ENCODE measurements at regions not wholly inside any gene's neighbourhood (a gene's known extent, or its start where the extent isn't known, plus 50 kb on each side); places are given as distances from the start of the nearest gene placed in this dataset.

DNA sequence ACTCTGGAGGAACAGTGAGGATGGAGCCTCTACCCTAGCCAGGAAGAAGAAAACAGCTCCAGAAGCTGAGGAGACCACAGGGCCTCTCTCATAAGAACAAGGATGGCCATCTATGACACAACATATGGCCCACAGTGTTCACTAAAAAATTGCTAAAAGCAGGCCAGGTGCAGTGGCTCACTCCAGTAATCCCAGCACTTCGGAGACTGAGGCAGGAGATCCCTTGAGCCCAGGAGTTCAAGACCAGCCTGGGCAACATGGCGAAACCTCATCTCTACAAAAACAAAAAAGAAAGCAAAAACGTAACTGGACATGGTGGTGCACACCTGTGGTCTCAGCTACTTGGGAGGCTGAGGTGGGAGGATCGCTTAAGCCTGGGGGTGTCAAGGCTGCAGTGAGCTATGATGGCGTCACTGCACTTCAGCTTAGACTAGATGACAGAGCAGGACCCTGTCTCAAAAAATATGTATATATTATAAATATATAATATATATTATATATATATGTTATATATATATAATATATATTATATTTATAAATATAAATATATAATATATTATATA lies 103.1 kb downstream of the TOMM20 start:
- no peak for DNase-seq

DNA sequence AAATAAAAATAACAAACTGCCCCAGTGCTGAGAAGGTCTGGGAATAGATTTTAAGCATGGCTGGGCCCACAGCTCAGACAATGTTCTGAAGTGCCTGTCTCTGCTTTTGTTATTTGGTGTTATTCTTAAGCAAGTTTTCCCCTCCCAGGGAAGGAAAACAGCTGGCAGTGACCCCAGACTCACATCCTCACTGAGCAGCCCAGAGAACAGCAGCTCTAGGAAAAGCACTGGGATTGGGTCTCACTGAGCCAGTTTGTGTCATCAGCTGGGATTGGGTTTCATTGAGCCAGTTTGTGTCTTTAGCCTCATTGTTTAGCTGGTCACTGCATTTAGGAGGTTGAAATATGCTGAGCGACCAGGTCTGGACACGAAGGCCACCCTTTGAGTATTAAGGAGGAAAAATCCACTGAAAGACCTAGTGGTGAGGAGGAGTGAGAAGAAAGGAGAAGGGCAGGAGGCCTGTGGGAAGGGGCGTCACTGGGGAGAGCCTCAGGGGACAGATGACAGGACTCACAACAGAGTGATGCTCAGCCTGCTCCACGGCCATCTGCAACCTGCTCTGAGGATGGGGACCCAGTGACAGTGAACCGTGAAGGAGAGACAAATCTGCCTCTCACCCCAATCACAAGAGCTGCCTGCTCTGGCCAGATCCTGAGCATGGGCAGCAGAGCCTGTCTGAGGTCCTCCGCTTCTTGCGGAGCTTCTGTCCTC lies 103.8 kb downstream of the TOMM20 start:
- no peak for DNase-seq

DNA sequence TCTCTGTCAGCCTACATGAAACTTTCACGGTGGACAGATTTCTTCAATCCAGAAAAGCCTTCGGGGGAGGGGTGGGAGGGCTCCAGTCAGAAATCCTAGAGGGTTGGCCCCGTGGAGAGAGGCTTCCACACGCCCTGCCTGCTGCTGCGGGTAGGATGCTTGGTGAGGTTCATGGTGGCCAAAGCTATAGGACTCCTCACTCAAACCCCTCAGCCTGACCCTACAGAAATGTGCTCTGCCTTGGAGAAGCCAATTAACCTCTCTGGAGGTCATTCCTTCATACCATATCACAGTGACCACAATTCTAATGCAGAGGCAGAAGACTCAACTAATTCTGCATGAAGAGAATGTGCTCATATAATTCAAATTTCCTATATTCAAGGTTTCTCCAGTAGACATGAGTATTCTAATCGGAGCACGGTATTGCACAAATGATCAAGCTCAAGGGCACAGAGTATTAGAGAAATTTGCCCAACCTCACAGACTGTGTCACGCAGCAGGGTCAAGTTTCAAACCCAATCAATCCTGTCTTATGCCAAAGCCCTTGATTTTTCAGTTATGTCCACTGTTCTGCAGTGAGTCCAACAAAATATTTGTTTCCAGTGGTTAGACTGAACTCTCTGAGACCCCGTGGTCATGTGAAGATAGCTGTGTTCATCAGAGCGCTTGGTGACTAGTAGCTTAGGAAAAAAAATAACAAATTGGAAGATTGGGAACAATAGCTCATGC lies 104.8 kb downstream of the TOMM20 start:
- DNase-seq: no peak

DNA sequence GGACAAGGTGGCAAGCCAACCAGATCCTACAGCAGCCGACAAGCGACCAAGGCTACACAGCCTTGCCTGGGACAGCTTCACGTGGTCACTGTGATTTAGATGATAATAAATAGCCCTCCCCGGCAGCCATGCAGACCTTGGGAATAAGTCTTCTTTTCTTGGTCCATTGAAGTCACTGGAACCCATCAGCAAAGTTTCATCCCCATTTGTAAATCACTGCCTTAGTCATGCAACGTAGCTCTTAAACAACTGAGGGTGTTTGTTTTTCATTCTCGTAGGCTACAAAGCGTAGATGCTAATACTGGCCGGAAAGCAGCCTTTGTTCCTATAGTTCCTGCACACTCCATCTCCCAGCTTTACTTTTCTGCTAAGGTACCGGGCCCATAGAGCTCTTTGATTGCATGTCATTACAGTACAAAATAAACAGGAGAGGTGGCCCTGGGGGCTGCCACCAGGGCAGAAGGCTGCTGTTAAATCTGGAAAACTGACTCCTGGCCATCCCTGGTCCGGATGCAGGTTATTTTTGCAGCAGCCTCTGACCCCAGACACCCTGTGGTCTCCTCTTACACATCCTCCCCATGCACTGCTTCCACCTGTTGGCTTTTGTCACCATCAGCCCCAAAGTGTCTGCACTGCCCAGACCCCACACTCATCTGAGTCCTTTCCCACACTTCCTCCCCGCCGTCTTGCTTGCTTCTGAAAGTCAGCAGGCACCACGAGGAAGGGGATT lies 105.5 kb downstream of the TOMM20 start:
- DNase-seq: no peak

DNA sequence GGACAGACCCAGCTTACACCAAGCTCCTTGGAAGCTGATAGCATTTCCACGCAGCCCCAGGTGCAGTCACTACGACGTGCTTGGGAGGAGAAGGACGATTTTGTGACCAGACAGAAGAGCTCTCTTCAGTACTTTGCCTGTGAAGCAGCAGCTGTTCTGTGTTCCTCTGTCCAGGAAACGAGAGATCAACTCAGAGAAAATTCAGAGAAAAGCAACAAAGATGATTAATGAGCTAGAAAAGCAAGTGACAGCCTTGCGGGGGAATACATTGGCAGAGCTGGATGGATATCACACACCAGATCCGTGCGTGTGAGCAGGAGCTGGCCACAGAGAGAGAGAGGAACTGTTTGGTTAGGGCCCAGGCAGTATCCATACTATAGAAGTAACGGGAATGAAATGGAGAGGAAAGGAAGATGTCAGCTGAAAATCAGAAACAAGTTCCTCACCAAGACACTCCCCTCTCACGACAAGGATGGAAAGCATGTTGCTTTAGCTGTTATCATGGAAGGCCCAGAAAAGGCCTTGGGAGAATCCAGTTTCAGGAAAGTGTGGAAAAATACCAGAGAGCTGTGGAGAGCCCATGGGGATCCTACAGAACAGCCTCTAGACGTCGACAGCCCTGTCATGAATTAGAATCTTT lies 106.2 kb downstream of the TOMM20 start:
- no peak for DNase-seq

DNA sequence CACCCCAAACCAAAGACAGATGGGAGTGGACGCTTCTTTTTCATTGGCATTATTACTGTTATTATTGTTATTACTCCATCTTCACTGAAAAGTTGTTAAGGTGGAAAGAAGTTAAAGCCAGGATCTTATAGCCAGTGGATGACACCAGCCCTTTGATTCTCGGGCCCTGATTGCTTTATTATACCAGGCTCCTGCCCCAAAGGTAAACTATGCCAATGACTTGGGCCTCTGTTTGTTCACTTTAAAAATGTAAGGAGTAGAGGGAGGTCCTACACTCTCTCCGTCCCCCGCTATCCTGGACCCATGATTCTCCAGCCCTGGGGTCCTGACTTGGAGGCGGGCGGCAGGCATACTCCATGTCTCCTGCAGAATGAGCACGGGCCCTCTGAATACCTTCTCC lies 106.8 kb downstream of the TOMM20 start:
- DNase-seq: no peak

DNA sequence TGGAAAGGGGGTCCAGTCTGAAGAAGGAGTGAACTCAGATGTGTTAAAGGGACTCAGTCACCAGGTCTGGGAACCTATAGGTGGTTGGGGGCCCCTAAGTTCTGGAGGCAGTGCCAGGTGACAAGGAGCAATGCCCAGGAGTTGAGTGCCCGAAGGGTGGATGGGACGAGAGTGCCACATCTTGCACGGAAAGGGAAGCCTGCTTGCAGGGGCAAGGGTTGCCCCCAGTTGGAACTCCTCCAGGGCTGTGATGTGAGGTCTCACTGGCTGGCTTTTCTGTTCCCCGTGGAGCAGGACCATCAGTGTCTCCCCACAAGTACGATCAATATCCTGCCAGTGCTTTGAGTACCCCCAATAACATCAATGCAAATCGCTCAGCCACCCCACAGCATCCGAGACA lies 107.3 kb downstream of the TOMM20 start:
- DNase-seq: no peak

DNA sequence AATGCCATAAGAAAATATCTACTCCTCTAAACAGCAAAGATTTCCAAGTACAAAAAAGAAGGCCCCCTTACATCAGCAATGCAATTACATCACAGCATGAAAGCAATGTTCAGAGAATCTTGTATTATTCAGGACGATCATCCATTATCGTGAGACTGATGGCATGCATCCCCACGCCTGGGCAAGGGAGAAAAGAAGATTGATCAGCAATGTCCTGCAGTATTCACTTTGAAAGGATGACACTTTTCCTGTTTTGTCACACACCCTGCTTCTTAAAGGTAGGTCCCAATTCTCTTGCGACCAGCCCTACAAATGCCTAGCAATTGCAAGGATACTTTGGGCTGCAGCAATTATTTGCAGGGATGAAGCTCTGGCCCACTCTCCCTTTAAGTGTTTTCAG lies 108.7 kb downstream of the TOMM20 start:
- no peak for DNase-seq

DNA sequence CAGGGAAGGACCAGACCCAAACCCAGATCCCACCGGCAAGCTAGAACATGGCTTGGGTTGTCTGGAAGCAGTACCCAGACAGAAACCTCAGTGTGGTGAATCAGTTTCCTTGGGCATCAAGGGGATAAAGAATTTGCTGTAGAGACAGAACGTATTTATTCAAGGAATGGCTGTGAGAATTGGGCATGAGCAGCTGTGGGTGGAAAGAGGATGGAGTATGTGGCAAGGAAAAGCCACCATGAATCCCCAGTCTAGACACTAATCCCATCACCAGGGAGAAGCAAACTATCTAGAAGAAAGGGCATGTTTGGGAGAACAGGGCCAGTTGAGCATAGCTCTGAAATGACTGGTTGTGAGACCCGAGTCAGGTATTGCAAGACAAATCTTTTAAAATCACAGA lies 109.2 kb downstream of the TOMM20 start:
- DNase-seq: no peak

DNA sequence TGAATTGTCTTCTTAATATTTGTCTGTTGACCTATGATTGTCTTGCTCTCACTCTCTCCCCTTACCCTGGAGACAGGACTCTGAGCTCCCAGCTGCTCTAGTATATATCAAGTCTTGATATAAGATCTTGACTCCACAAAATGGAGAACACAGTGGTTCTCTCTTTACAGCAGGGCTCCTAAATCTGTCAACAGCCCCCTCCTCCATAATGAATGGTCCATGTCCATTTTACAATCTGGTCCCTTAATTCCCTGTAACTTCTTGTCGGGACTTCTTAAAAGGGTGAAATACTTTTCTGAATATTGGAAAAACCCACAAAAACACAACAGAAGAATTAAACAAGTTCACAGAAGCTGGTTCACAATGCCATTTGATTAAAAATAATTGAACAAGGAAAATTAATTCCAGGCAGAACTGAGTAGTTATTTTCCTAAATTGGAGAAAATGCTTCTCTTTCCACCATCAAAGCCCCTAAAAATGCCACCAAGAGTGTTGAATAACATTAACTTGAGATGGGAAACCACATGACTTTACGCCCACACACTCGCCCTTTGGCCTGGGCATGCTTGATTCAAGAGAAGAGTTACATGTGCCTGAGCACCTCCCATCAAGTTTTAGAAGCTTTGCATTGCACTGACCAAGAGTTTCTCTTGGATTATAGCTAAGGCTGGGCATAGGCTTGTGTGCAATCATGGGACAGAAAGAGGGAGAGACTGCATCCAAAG lies 109.8 kb downstream of the TOMM20 start:
- DNase-seq: no peak

DNA sequence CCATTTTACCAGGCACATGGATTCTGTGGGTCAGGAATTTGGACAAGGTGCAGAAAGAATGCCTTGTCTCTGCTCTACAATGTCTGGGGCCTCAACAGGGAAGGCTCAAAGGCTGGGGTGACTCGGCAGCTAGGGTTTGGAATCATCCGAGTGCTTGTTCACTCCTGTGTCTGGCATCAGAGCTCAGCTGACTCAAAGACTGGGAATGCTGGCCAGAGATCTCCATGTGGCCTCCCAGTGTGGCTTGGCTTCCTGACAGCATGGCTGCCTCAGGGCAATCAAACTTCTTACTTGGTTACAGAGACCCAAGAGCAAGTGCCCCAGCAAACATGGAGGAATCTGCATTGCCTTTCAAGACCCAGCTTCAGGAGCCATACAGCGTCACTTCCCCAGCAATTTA lies 110.5 kb downstream of the TOMM20 start:
- DNase-seq: no peak

DNA sequence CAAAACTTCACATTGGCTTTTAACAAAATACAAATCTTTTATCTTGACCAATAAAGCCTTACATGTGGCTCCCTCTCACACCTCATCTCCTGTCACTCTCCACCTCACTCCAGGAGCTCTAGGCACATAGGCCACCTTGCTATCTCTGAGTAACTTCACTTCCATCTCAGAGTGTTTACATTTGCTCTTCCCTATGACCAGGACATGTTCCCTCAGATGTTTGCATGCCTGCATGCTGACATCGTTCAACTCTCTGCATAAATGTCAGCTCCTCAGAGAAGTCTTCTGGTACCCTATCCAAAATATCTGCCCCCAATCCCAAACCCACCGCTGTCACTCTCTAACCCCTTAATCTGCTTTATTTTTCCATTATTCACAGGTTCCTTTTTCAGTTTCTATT lies 110.9 kb downstream of the TOMM20 start:
- DNase-seq: no peak

DNA sequence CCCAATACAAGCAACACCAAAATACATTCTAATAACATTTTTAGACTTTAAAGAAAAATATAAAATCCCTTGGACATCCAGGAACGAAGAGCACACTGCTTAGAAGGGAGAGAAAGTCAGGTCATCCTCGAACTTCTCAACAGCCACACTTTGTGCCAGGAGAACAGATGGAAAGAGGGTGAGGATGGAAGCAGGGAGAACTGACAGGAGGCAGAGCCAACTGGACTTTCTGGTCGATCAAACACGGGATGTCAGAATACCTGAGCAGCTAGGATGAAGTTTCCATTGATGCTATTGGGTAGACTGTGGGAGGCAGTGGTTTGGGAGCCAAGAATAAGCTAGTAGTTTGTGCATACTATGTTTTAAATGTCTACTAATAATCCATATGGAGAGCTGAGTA lies 111.4 kb downstream of the TOMM20 start:
- DNase-seq: no peak

DNA sequence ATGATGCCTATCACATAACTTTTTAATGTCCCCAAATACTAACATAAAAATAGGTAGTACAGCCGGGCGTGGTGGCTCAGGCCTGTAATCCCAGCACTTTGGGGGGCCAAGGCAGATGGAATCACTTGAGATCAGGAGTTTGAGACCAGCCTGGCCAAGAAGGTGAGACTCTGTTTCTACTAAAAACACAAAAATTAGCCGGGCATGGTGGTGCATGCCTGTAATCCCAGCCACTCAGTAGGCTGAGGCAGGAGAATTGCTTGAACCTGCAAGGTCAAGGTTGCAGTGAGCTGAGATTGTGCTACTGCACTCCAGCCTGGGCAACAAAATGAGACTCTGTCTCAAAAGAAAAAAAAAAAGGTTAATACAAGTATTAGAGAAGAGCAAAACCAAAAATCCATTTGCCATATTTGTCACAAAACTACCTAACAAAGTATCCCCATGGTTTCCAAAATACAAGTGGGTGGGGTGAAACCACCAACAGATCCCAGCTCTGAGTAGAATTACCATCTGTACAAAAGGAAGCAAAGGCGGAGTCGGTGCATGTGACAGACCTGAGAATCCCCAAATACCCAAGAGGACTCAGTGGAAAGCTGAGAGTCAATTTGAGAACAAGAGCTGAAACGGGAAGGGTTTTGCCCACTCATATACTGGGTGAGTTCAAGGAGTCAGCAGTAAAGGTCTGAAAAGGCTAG lies 113.2 kb downstream of the TOMM20 start:
- DNase-seq: no peak

DNA sequence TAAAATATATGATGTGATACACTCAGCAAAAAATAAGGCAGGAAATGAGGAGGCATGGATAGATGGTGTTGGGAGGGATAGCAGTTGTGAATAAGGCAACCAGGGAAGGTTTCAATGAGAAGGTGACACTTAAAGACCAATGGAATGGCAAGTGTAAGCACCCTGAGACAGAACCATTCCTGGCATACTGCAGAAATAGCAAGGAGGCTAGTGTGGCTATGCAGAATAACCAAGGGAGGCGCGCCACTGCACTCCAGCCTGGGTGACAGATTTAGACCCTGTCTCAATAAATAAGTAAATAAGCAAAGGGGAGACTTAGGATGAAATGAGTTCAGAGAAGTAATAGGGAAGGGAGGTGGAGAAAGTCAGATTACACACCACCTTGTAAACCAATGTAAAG lies 113.9 kb downstream of the TOMM20 start:
- no peak for DNase-seq

DNA sequence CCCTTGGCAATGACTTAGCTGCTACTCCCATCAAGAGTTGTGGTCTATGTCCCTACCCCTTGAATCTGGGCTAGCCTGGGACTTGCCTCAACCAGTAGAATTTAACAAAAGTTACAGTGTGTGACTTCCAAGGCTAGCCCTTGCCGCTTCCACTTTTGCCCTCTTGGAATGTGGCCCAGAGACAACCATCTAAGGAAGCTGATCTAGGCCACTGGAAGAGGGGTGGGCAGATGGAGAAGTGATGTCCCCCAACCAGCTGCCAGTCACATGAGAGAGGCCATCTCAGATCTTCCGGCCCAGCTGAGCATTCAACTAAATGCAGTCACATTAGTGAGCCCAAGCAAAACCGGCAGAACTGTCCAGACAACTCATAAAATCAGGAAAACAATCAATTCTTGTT lies 115.1 kb downstream of the TOMM20 start:
- DNase-seq: no peak

DNA sequence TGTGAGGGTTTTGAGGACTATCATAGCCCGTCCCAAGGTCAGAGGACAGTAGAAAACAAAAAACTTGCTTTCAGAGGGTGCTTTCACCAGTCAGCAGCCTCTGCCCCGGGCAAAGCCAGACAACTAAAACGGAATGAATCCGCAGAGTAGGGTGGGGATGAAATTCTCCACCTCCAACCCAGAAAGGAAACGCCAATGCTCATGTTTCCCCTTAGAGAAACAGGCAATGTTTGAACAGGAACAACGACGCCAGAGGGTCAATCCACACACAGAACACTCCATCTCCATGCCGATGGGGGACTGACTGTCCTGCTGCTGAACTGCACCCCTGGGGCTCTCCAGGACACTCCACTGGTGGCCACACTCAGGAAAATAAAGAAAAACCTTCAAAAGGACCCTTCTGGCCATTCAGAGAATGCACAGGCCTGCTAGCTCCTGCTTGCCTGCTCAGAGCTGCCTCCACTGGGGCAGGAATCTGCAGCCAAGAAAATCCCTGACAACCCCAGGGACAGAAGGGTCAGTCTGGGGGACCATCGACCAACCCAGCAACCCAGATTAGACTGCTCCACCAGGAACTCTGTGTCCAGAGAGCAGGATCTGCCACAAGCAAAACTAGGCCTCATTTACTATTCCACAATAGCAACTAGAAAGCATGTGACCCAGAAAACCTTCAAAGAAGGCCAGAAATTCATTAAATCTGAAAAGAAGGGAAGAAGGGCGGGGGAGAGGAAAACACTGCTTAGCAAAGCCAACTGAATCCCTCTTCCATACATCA lies 116.0 kb downstream of the TOMM20 start:
- DNase-seq: no peak

DNA sequence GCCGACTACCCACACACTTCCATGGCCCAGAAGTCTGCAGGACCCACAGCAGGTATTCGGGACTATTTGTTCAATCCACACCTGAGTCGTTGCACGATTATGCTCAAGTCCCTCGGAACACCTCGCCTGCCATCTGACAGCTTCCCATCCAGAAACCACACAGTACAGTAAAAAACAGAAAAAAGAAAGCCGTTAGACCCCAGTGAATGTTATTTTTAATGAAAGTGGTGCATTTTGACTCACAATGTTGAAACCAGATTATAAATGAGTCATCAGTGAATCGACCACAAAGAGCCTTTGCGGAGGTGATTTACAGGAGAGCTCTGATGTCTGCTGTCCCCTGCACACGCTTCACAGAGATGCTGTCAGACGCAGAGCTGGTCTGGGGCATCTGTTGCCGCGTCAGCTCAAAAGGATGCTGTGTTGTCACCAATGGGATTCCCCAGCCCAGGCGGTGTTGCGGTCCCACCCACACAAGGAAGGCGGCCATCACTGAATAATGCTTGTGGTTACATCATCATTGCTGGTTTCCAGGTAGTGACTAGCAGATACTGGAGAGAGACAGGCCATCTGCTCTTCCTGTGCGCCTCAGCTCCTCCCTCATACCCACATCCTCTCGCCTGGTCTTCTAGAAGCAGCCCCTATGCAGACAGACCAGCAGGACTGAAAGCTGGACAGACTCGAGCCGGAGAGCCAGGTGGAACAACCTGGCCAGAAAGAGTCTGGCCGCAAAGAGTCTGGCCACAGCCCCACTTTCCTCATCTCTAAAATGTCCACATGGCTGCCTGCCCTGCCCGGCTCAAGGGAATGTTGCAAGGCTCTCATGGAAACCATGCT lies 116.8 kb downstream of the TOMM20 start:
- DNase-seq: no peak

DNA sequence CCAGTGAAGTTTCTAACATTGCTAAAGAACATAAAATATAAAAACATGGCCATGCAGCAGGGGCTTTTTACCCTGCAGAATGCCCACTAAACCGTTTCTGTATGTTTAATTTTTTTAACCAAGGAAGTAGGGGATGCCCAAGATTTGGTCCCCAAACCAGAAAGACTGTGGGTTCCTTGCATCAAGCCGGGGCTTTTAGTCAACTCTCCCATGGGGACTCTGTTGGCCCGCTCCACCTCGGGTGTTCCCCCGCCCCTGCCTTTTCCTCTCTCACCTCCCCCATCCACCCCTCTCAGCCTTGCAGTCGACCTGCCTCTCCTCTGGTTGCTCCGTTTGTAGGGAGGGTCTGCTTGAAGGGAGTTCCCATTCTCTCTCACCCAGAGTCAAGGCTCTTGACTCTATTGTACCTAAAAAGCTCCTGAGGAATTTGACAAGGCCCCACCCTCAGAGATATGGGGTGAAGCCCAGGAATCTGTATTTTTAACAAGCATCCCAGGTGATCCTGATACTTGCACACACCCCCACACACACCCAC lies 117.5 kb downstream of the TOMM20 start:
- no peak for DNase-seq

All from NCI-H2107 (cell line).